ENCODE measurements at regions not wholly inside any gene's neighbourhood (a gene's known extent, or its start where the extent isn't known, plus 50 kb on each side); places are given as distances from the start of the nearest gene placed in this dataset.

DNA sequence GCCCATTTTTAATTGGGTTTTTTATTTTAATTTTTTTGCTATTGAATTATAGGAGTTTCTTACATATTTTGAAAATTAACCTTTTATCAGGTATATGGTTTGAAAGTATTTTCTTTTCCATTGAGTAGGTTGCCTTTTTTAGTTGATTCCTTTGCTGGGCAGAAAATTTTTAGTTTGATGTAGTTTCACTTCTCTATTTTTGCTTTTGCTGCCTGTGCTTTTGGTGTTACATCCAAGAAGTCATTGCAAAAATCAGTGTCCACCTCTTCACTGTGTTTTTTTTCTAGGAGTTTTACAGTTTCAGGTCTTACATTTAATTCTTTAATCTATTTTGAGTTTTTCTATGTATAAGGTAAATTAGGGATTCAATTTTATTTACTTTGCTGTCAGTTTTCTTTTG is 129.8 kb upstream of the FERD3L start:
- TF ChIP-seq, protein P1, sequence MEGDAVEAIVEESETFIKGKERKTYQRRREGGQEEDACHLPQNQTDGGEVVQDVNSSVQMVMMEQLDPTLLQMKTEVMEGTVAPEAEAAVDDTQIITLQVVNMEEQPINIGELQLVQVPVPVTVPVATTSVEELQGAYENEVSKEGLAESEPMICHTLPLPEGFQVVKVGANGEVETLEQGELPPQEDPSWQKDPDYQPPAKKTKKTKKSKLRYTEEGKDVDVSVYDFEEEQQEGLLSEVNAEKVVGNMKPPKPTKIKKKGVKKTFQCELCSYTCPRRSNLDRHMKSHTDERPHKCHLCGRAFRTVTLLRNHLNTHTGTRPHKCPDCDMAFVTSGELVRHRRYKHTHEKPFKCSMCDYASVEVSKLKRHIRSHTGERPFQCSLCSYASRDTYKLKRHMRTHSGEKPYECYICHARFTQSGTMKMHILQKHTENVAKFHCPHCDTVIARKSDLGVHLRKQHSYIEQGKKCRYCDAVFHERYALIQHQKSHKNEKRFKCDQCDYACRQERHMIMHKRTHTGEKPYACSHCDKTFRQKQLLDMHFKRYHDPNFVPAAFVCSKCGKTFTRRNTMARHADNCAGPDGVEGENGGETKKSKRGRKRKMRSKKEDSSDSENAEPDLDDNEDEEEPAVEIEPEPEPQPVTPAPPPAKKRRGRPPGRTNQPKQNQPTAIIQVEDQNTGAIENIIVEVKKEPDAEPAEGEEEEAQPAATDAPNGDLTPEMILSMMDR (IDR thresholded peaks at IDR 0.05), result no peak
- no peak for TF ChIP-seq POLR2A (IDR thresholded peaks at IDR 0.05)
